UCSD-AML1 (cell line): ENCODE measurements at regions not wholly inside any gene's neighbourhood (a gene's known extent, or its start where the extent isn't known, plus 50 kb on each side); places are given as distances from the start of the nearest gene placed in this dataset.

Experiments
- DNase-seq: peaks from one replicate; lab custom pipeline; 2025; ENCODE audit not compliant: unreplicated experiment; lab: John Stamatoyannopoulos, UW

- no peak for DNase-seq
Measured at GRCh38 chr13:109646423-109646822, 140.0 kb downstream of the IRS2 start.

GRCh38 chr13:109645831-109646230, 140.6 kb downstream of the IRS2 start:
- peak; percentile 31 for DNase-seq

- DNase-seq = no peak
Measured at GRCh38 chr13:109644956-109645355, 141.4 kb downstream of the IRS2 start.

- no peak for DNase-seq
Measured at GRCh38 chr13:109644069-109644750, 142.2 kb downstream of the IRS2 start.

- no peak for DNase-seq
Measured at GRCh38 chr13:109642358-109642757, 144.0 kb downstream of the IRS2 start.

- no peak for DNase-seq
Measured at GRCh38 chr13:109636736-109637135, 149.6 kb downstream of the IRS2 start.

GRCh38 chr13:109631069-109631468, 155.3 kb downstream of the IRS2 start:
- no peak for DNase-seq

GRCh38 chr13:109630271-109630670, 156.1 kb downstream of the IRS2 start:
- no peak for DNase-seq

- no peak for DNase-seq
Measured at GRCh38 chr13:109629737-109630136, 156.6 kb downstream of the IRS2 start.

GRCh38 chr13:109628251-109628699, 158.1 kb downstream of the IRS2 start:
- no peak for DNase-seq

- DNase-seq = no peak
Measured at GRCh38 chr13:109627649-109628048, 158.7 kb downstream of the IRS2 start.

GRCh38 chr13:109626386-109627171, 159.8 kb downstream of the IRS2 start:
- no peak for DNase-seq

- no peak for DNase-seq
Measured at GRCh38 chr13:109625156-109625555, 161.2 kb downstream of the IRS2 start.

- DNase-seq = no peak
Measured at GRCh38 chr13:109622006-109622405, 164.4 kb downstream of the IRS2 start.

GRCh38 chr13:109615721-109616420, 170.5 kb downstream of the IRS2 start:
- DNase-seq = no peak

- DNase-seq = no peak
Measured at GRCh38 chr13:109611912-109612691, 174.3 kb downstream of the IRS2 start.

- peak; percentile 55 for DNase-seq
Measured at GRCh38 chr13:109610517-109610916, 175.9 kb downstream of the IRS2 start.

GRCh38 chr13:109608503-109608902, 177.9 kb downstream of the IRS2 start:
- DNase-seq = no peak

GRCh38 chr13:109608059-109608458, 178.3 kb downstream of the IRS2 start:
- no peak for DNase-seq

- no peak for DNase-seq
Measured at GRCh38 chr13:109606520-109606919, 179.9 kb downstream of the IRS2 start.

- no peak for DNase-seq
Measured at GRCh38 chr13:109605846-109606245, 180.5 kb downstream of the IRS2 start.
